ENCODE measurements at regions not wholly inside any gene's neighbourhood (a gene's known extent, or its start where the extent isn't known, plus 50 kb on each side); places are given as distances from the start of the nearest gene placed in this dataset.

DNA sequence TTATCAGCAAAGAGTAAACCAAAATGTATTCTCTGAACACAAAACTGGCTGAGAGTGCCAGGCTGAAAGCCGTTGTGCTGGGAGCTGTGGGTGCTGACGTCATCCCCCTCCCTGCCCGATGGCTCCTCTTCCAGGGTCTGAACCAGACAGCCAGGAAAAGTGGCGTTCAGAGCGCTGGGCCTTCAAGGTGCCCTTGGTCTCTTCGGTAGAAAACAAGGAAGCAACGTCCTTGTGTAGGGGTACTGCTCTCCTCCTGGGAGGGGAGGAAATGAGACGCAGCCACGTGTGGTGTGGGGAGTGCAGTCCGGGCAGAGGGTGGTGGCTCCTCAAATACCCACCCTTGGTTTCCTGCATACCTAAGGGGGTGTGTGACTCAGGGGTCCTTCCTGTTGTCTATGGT lies 394.7 kb downstream of the SEC14L1 start (continued):
- TF ChIP-seq, protein P1, sequence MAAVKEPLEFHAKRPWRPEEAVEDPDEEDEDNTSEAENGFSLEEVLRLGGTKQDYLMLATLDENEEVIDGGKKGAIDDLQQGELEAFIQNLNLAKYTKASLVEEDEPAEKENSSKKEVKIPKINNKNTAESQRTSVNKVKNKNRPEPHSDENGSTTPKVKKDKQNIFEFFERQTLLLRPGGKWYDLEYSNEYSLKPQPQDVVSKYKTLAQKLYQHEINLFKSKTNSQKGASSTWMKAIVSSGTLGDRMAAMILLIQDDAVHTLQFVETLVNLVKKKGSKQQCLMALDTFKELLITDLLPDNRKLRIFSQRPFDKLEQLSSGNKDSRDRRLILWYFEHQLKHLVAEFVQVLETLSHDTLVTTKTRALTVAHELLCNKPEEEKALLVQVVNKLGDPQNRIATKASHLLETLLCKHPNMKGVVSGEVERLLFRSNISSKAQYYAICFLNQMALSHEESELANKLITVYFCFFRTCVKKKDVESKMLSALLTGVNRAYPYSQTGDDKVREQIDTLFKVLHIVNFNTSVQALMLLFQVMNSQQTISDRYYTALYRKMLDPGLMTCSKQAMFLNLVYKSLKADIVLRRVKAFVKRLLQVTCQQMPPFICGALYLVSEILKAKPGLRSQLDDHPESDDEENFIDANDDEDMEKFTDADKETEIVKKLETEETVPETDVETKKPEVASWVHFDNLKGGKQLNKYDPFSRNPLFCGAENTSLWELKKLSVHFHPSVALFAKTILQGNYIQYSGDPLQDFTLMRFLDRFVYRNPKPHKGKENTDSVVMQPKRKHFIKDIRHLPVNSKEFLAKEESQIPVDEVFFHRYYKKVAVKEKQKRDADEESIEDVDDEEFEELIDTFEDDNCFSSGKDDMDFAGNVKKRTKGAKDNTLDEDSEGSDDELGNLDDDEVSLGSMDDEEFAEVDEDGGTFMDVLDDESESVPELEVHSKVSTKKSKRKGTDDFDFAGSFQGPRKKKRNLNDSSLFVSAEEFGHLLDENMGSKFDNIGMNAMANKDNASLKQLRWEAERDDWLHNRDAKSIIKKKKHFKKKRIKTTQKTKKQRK (IDR thresholded peaks at IDR 0.05; ENCODE audit: borderline replicate concordance, low read depth, low read length): no peak
- TF ChIP-seq ATF7 (IDR thresholded peaks at IDR 0.05) (peak; percentile 73), GTF2A2 (tag; IDR thresholded peaks at IDR 0.05) (no peak), PHF20 (IDR thresholded peaks at IDR 0.05; ENCODE audit: partially characterized antibody) (no peak), CCNT2 (IDR thresholded peaks at IDR 0.05; ENCODE audit: borderline replicate concordance, extremely low read depth, insufficient read length, low read depth, low read length) (no peak), ELF1 (tag; IDR thresholded peaks at IDR 0.05) (no peak), POLR3A (IDR thresholded peaks at IDR 0.05; ENCODE audit: borderline replicate concordance, extremely low read depth, insufficient read depth, insufficient read length) (no peak), RBM39 (optimal IDR thresholded peaks at IDR 0.05; ENCODE audit: low read depth, low read length) (no peak), RAD51 (IDR thresholded peaks at IDR 0.05; ENCODE audit: borderline replicate concordance, low read depth) (no peak), ESRRB (CRISPR knock-in tag; IDR thresholded peaks at IDR 0.05; ENCODE audit: borderline replicate concordance) (no peak)
- TF ChIP-seq, protein P2, sequence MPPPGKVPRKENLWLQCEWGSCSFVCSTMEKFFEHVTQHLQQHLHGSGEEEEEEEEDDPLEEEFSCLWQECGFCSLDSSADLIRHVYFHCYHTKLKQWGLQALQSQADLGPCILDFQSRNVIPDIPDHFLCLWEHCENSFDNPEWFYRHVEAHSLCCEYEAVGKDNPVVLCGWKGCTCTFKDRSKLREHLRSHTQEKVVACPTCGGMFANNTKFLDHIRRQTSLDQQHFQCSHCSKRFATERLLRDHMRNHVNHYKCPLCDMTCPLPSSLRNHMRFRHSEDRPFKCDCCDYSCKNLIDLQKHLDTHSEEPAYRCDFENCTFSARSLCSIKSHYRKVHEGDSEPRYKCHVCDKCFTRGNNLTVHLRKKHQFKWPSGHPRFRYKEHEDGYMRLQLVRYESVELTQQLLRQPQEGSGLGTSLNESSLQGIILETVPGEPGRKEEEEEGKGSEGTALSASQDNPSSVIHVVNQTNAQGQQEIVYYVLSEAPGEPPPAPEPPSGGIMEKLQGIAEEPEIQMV (tag; conservative IDR thresholded peaks at IDR 0.05; ENCODE audit: low read depth): no peak
